Fibroblast of peridontal ligament (primary cell): ENCODE measurements at regions not wholly inside any gene's neighbourhood (a gene's known extent, or its start where the extent isn't known, plus 50 kb on each side); places are given as distances from the start of the nearest gene placed in this dataset.
A peak's percentile ranks its signal among the peaks of the same experiment; 100 is the strongest.

Experiments
- DNase-seq: peaks from one replicate; pipeline ENCODE4 v3.0.0-alpha.2; 2010; ENCODE audit errors: extremely low read depth

GRCh38 chr2:78585871-78586270, 439.6 kb upstream of the REG3G start:
- DNase-seq, result no peak

- no peak for DNase-seq
Observed at GRCh38 chr2:78586316-78586715, 439.2 kb upstream of the REG3G start.

GRCh38 chr2:78589871-78590270, 435.6 kb upstream of the REG3G start:
- no peak for DNase-seq

- no peak for DNase-seq
Observed at GRCh38 chr2:78592491-78592890, 433.0 kb upstream of the REG3G start.

- DNase-seq, result no peak
Observed at GRCh38 chr2:78601113-78601512, 424.4 kb upstream of the REG3G start.

- no peak for DNase-seq
Observed at GRCh38 chr2:78602862-78603261, 422.6 kb upstream of the REG3G start.

- no peak for DNase-seq
Observed at GRCh38 chr2:78606895-78607294, 418.6 kb upstream of the REG3G start.

GRCh38 chr2:78614726-78615125, 410.8 kb upstream of the REG3G start:
- no peak for DNase-seq

GRCh38 chr2:78615956-78616355, 409.5 kb upstream of the REG3G start:
- no peak for DNase-seq

GRCh38 chr2:78634425-78634824, 391.1 kb upstream of the REG3G start:
- DNase-seq, result no peak

GRCh38 chr2:78644854-78645253, 380.6 kb upstream of the REG3G start:
- DNase-seq, result no peak

- DNase-seq, result no peak
Observed at GRCh38 chr2:78646533-78647364, 378.8 kb upstream of the REG3G start.

- no peak for DNase-seq
Observed at GRCh38 chr2:78648558-78648957, 376.9 kb upstream of the REG3G start.

- DNase-seq, result no peak
Observed at GRCh38 chr2:78654941-78655340, 370.6 kb upstream of the REG3G start.

GRCh38 chr2:78676921-78677696, 348.4 kb upstream of the REG3G start:
- no peak for DNase-seq

- DNase-seq, result no peak
Observed at GRCh38 chr2:78677774-78678173, 347.7 kb upstream of the REG3G start.

- no peak for DNase-seq
Observed at GRCh38 chr2:78681386-78681785, 344.1 kb upstream of the REG3G start.

GRCh38 chr2:78682781-78683180, 342.7 kb upstream of the REG3G start:
- DNase-seq, result no peak

GRCh38 chr2:78686625-78687153, 338.8 kb upstream of the REG3G start:
- DNase-seq, result no peak

GRCh38 chr2:78699696-78700095, 325.8 kb upstream of the REG3G start:
- no peak for DNase-seq

- DNase-seq, result peak; percentile 1
Observed at GRCh38 chr2:78701546-78701945, 324.0 kb upstream of the REG3G start.

- no peak for DNase-seq
Observed at GRCh38 chr2:78707776-78708386, 317.6 kb upstream of the REG3G start.
